HEK293T (cell line): ENCODE measurements at regions not wholly inside any gene's neighbourhood (a gene's known extent, or its start where the extent isn't known, plus 50 kb on each side); places are given as distances from the start of the nearest gene placed in this dataset.

ENCODE experiments used
- FOXM1 ChIP-seq: fragments of 450-650 bp; IDR thresholded peaks from 2 replicates; pipeline ENCODE4 v1.6.1; 2017; ENCODE audit warnings: mild to moderate bottlenecking, borderline replicate concordance
- LEF1 ChIP-seq: fragments of 450-650 bp; IDR thresholded peaks from 2 replicates; pipeline ENCODE4 v1.6.1; 2017; ENCODE audit warnings: mild to moderate bottlenecking, borderline replicate concordance
- PKNOX1 ChIP-seq: fragments of 450-650 bp; IDR thresholded peaks from 2 replicates; pipeline ENCODE4 v1.6.1; 2016

- TF ChIP-seq FOXM1: no peak
- no peak for TF ChIP-seq LEF1
- no peak for TF ChIP-seq PKNOX1
These were observed 673.4 kb upstream of the ARGLU1 start for GRCh38 chr13:107241381-107241780.
